Mesendoderm (in vitro differentiated cells): ENCODE measurements at regions not wholly inside any gene's neighbourhood (a gene's known extent, or its start where the extent isn't known, plus 50 kb on each side); places are given as distances from the start of the nearest gene placed in this dataset.

Experiments
- DNase-seq: peaks from one replicate; pipeline ENCODE4 v3.0.0; 2013
- H2AK5ac ChIP-seq: 2 replicates; pipeline ENCODE4 v1.6.1; 2013; ENCODE audit warnings: low read length, inconsistent platforms
- H2BK120ac ChIP-seq: 2 replicates; pipeline ENCODE4 v1.6.1; 2013; ENCODE audit warnings: low read depth, mild to moderate bottlenecking, low read length, moderate library complexity, mixed read lengths
- H2BK15ac ChIP-seq: replicated peaks from 2 replicates; pipeline ENCODE4 v1.6.1; 2013; ENCODE audit warnings: low read depth, mild to moderate bottlenecking, moderate library complexity
- H2BK5ac ChIP-seq: 2 replicates; pipeline ENCODE4 v1.6.1; 2013; ENCODE audit warnings: low read length, inconsistent platforms
- H3K18ac ChIP-seq: 2 replicates; pipeline ENCODE4 v1.6.1; 2013; ENCODE audit warnings: mild to moderate bottlenecking, low read length, mixed read lengths
- H3K23ac ChIP-seq: one replicate; pipeline ENCODE4 v1.6.1; 2013; ENCODE audit warnings: low read length
- H3K27ac ChIP-seq: 2 replicates; pipeline ENCODE4 v1.5.1; 2013; ENCODE audit warnings: low read depth, mild to moderate bottlenecking, inconsistent platforms, low read length, moderate library complexity
- H3K27me3 ChIP-seq: 2 replicates; pipeline ENCODE4 v1.6.1; 2013; ENCODE audit warnings: low read length, control low read depth, mild to moderate bottlenecking, inconsistent platforms; ENCODE audit not compliant: insufficient read depth, poor library complexity
- H3K36me3 ChIP-seq: 2 replicates; pipeline ENCODE4 v1.6.1; 2013; ENCODE audit warnings: low read length, inconsistent platforms; ENCODE audit not compliant: control insufficient read depth, insufficient read depth
- H3K4ac ChIP-seq: one replicate; pipeline ENCODE4 v1.6.1; 2013; ENCODE audit warnings: low read depth, mild to moderate bottlenecking, low read length, moderate library complexity
- H3K4me1 ChIP-seq: 2 replicates; pipeline ENCODE4 v1.6.1; 2013; ENCODE audit warnings: low read depth, low read length, inconsistent platforms; ENCODE audit not compliant: control insufficient read depth
- H3K4me2 ChIP-seq: 2 replicates; pipeline ENCODE4 v1.6.1; 2013; ENCODE audit warnings: low read length
- H3K4me3 ChIP-seq: 2 replicates; pipeline ENCODE4 v1.5.1; 2013; ENCODE audit warnings: mild to moderate bottlenecking, low read length
- H3K56ac ChIP-seq: one replicate; pipeline ENCODE4 v1.6.1; 2013; ENCODE audit warnings: low read length
- H3K79me1 ChIP-seq: 2 replicates; pipeline ENCODE4 v1.6.1; 2013; ENCODE audit warnings: low read length, inconsistent platforms
- H3K79me2 ChIP-seq: 2 replicates; pipeline ENCODE4 v1.6.1; 2013; ENCODE audit warnings: mild to moderate bottlenecking, low read length; ENCODE audit not compliant: control insufficient read depth, insufficient read depth
- H3K9ac ChIP-seq: 2 replicates; pipeline ENCODE4 v1.6.1; 2013; ENCODE audit warnings: low read length, inconsistent platforms
- H4K5ac ChIP-seq: one replicate; pipeline ENCODE4 v1.6.1; 2013; ENCODE audit warnings: low read length
- H4K8ac ChIP-seq: one replicate; pipeline ENCODE4 v1.6.1; 2013; ENCODE audit warnings: low read depth, mild to moderate bottlenecking, control low read depth, low read length, moderate library complexity
- WGBS: extraction: QIAGEN DNeasy Blood & Tissue Kit; methylation state at CpG from one replicate; pipeline ENCODE4 v1.1.7; 2013; ENCODE audit warnings: low lambda C conversion rate, missing lambda C conversion rate; ENCODE audit not compliant: insufficient coverage; ENCODE audit errors: extremely low coverage; 5-methylcytosine and 5-hydroxymethylcytosine counted together

GRCh38 chr2:120785228-120785966 lies 49.7 kb downstream of the GLI2 start:
- Histone ChIP-seq H4K5ac (no peak overlapping the region), H3K4me2 (no peak overlapping the region), H2AK5ac (no peak overlapping the region), H3K56ac (peak overlapping the region; percentile 20), H4K8ac (no peak overlapping the region), H3K4me1 (peaks cover 8% of the 10 kb centered on the region), H2BK5ac (no peak overlapping the region), H3K4me3 (no peak overlapping the region), H3K79me1 (peaks cover 33% of the 10 kb centered on the region), H3K27me3 (no peaks in the 10 kb centered on the region), H3K9ac (no peak overlapping the region), H3K18ac (no peak overlapping the region), H3K27ac (no peak overlapping the region), H2BK15ac (no peak overlapping the region), H3K23ac (no peak overlapping the region), H3K79me2 (peaks cover 14% of the 10 kb centered on the region), H2BK120ac (no peak overlapping the region), H3K36me3 (no peaks in the 10 kb centered on the region), H3K4ac (no peak overlapping the region)
- DNase-seq: no peak
- no CpG with 5 or more reads among the region's 10 CpGs for WGBS

DNA sequence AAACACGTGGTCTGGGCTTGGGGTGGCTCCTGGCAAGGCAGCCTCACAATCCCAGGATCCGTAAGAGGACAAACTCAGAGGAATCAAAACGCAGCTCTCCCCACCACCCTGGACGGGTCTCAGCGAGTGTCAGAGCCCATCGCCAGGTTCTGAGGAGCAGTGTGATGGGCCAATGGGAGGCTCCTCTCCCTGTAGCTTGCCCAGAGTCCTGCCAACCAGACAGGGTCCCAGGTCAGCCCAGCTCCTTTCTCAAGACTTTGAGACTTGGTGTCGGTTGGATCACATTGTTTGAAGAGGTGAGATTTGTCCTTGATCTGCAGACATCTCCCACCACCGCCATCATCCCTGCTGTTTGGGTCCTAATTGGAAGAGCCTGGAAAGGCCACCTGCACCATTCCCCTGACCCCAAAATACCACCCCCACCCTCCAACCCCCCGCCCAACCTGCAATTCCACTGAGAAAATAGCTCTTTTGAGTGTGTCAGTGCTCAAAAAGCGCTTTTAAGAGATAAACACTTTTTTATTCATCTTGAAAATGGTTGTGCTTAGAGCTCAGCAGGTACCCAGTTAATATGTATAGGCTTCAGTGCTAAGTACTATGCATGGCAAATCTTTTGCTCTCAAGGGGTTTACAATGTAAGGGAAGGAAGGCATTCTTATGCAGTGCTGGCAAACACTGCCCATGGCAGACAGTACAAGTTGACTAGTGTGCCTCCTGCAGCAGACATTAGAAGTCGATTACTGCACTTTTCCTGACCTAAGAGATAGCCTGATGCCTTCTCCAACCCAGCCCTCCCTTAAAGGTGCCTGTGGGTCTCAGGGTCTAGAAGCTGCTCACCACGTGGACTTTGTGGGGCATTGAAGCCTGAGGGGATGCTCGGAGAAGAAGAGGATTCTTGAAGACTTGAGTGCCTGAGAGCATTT lies 50.6 kb downstream of the GLI2 start:
- Histone ChIP-seq H3K9ac (no peak overlapping the region), H3K4ac (no peak overlapping the region), H3K56ac (no peak overlapping the region), H3K4me1 (peaks cover 8% of the 10 kb centered on the region), H2BK15ac (no peak overlapping the region), H4K5ac (no peak overlapping the region), H3K4me2 (no peak overlapping the region), H3K27me3 (no peaks in the 10 kb centered on the region), H3K23ac (no peak overlapping the region), H3K18ac (no peak overlapping the region), H3K4me3 (no peak overlapping the region), H2BK120ac (no peak overlapping the region), H2AK5ac (no peak overlapping the region), H3K79me2 (peaks cover 10% of the 10 kb centered on the region), H4K8ac (no peak overlapping the region), H3K27ac (no peak overlapping the region), H3K79me1 (peaks cover 37% of the 10 kb centered on the region), H2BK5ac (no peak overlapping the region), H3K36me3 (no peaks in the 10 kb centered on the region)
- WGBS: no CpG with 5 or more reads among the region's 13 CpGs
- DNase-seq: peak; percentile 55

GRCh38 chr2:120787111-120787821 lies 51.6 kb downstream of the GLI2 start:
- peaks cover 12% of the 10 kb centered on the region for H3K4me1 ChIP-seq
- no peak overlapping the region for H3K4ac ChIP-seq
- no peak overlapping the region for H2BK120ac ChIP-seq
- WGBS: no CpG with 5 or more reads among the region's 15 CpGs
- H3K27ac ChIP-seq: no peak overlapping the region
- H3K18ac ChIP-seq: no peak overlapping the region
- H3K56ac ChIP-seq: no peak overlapping the region
- H2AK5ac ChIP-seq: no peak overlapping the region
- H3K36me3 ChIP-seq: no peaks in the 10 kb centered on the region
- H3K4me3 ChIP-seq: no peak overlapping the region
- no peak overlapping the region for H3K23ac ChIP-seq
- no peak overlapping the region for H3K9ac ChIP-seq
- no peak overlapping the region for H4K5ac ChIP-seq
- H4K8ac ChIP-seq: no peak overlapping the region
- H2BK5ac ChIP-seq: no peak overlapping the region
- H2BK15ac ChIP-seq: no peak overlapping the region
- peaks cover 41% of the 10 kb centered on the region for H3K79me1 ChIP-seq
- H3K4me2 ChIP-seq: no peak overlapping the region
- H3K27me3 ChIP-seq: no peaks in the 10 kb centered on the region
- peaks cover 15% of the 10 kb centered on the region for H3K79me2 ChIP-seq
- no peak for DNase-seq

DNA sequence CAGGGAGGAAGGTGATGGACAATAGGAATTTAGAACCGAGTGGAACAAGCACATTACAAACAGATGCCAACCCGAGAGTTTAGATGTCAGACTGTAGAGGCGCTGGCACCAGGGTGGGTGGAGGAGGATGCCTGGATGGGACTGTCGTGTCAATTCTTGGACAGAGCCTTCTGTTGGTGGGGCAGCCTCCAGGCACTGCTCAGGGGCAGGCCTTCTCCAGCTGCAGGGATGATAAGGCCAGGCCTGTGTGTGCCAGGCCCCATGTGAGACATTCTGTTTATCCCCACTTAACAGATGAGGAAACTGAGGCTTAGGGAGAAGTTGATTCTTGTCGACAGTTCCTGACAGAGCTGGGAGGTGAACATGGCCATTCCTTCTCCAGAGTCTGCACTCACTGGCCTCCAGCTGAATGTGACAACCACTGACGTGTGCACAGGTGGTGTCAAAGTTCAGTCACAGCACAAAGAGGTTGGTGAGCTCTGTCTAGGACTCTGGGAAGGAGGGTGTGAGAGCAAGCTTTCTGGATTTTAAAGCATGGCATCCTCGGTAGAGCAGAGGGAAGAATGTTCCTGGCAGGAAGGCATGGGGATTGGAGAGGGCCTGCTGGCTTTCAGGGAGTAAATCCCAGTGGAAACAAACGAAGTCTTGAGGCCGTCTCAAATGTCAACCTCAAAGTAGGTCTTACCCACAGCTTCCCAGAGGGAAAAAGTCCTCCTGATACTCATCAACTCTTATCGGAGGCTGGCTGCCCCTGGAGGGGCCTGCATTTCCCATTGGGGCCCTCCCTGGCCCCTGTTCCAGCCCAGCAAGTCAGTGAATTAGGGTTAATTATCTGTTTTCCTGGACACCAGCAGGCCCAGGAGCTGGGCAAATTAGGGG lies 52.4 kb downstream of the GLI2 start:
- Histone ChIP-seq H3K4me2 (no peak overlapping the region), H3K4me1 (peaks cover 10% of the 10 kb centered on the region), H3K9ac (no peak overlapping the region), H3K79me2 (peaks cover 16% of the 10 kb centered on the region), H2AK5ac (no peak overlapping the region), H2BK120ac (no peak overlapping the region), H4K8ac (no peak overlapping the region), H3K23ac (no peak overlapping the region), H3K79me1 (peaks cover 42% of the 10 kb centered on the region), H3K27ac (no peak overlapping the region), H2BK5ac (no peak overlapping the region), H3K27me3 (no peaks in the 10 kb centered on the region), H2BK15ac (no peak overlapping the region), H3K4ac (no peak overlapping the region), H3K36me3 (no peaks in the 10 kb centered on the region), H3K18ac (no peak overlapping the region), H4K5ac (no peak overlapping the region), H3K4me3 (no peak overlapping the region), H3K56ac (no peak overlapping the region)
- no CpG with 5 or more reads among the region's 10 CpGs for WGBS
- no peak for DNase-seq

DNA sequence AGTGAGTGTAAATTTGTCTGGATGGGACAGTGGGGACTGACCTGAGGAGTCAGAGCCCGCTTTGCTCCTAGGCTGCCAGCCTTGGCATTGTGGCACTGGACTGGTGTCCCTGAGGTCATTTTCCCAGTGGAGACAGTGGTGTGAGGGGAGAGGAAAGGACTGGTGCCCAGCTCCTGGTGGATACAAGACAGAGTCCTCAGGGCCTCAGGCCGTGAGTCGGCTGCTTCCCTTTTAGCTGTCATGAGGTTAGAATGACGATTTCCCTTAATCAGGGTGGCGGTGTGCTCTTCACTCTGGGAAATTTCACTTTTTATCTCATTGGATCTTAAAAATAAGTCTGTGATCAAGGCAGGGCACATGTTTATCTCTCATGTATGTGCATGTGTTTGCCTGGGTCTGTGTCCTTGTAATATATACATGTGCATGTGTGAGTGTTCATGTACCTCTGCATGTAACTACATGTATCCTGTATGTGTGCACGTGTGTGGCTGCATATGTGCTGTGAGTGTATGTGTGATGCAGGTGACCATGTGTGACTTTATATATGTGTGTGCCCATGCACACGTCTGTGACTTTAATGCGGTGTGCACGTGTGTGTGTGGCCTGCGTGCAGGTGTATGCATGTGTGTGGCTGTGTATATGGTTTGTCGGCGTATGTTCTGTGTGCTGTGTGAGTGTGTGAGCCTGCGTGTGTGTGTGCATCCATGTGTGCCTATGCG lies 55.7 kb downstream of the GLI2 start:
- Histone ChIP-seq H3K4me2 (no peak overlapping the region), H3K9ac (no peak overlapping the region), H3K27ac (no peak overlapping the region)

More for the DNA sequence above, 55.7 kb downstream of the GLI2 start:
- Histone ChIP-seq H2BK120ac (no peak overlapping the region), H3K4me1 (peaks cover 4% of the 10 kb centered on the region), H3K79me2 (peaks cover 18% of the 10 kb centered on the region), H3K56ac (no peak overlapping the region), H3K23ac (peak overlapping the region; percentile 19), H2BK15ac (no peak overlapping the region), H3K79me1 (peaks cover 43% of the 10 kb centered on the region), H3K4me3 (no peak overlapping the region), H2AK5ac (no peak overlapping the region), H4K8ac (no peak overlapping the region), H4K5ac (no peak overlapping the region), H2BK5ac (no peak overlapping the region), H3K36me3 (no peaks in the 10 kb centered on the region), H3K18ac (no peak overlapping the region), H3K27me3 (no peaks in the 10 kb centered on the region), H3K4ac (no peak overlapping the region)
- no CpG with 5 or more reads among the region's 14 CpGs for WGBS
- DNase-seq: no peak
